ENCODE measurements at regions not wholly inside any gene's neighbourhood (a gene's known extent, or its start where the extent isn't known, plus 50 kb on each side); places are given as distances from the start of the nearest gene placed in this dataset.

- H3K4me1 Mint-ChIP-seq: no peaks in the 10 kb centered on the region
- no peaks in the 10 kb centered on the region for H3K4me1 ChIP-seq
- H3K27ac ChIP-seq: no peak overlapping the region
- no peak for DNase-seq (ENCODE audit: low spot score)
- H4K20me1 ChIP-seq (ENCODE audit: low read depth): no peaks in the 10 kb centered on the region
- H3K27me3 ChIP-seq: no peaks in the 10 kb centered on the region
- TF ChIP-seq EZH2phosphoT487 (IDR thresholded peaks at IDR 0.05) (no peak), CTCF (IDR thresholded peaks at IDR 0.05) (no peak), EZH2 (IDR thresholded peaks at IDR 0.05) (no peak)
- H3F3A ChIP-seq (ENCODE audit: low read depth): no peaks in the 10 kb centered on the region
- no peak overlapping the region for H3K4me3 ChIP-seq
- H3K4me3 Mint-ChIP-seq: no peak overlapping the region
- no peaks in the 10 kb centered on the region for H3K27me3 Mint-ChIP-seq (ENCODE audit: insufficient read depth, low read depth)
- H2AFZ ChIP-seq (replicated peaks): no peak overlapping the region
- H3K9ac ChIP-seq: no peak overlapping the region
- H3K36me3 Mint-ChIP-seq: no peaks in the 10 kb centered on the region
- H3K9me3 Mint-ChIP-seq: no peaks in the 10 kb centered on the region
- H3K36me3 ChIP-seq: no peaks in the 10 kb centered on the region
- H3K27ac Mint-ChIP-seq: no peak overlapping the region
- H3K4me2 ChIP-seq: no peak overlapping the region
- no peaks in the 10 kb centered on the region for H3K79me2 ChIP-seq (ENCODE audit: low read depth)
- H3K9me3 ChIP-seq (ENCODE audit: low read depth): no peaks in the 10 kb centered on the region
Measured at GRCh38 chr3:153626158-153626557, 464.1 kb downstream of the RAP2B start.

- H3K9me3 ChIP-seq (ENCODE audit: low read depth): no peaks in the 10 kb centered on the region
- no peak overlapping the region for H3K9ac ChIP-seq
- no peak overlapping the region for H3K4me3 Mint-ChIP-seq
- H3K27me3 ChIP-seq: no peaks in the 10 kb centered on the region
- DNase-seq (ENCODE audit: low spot score): no peak
- no peaks in the 10 kb centered on the region for H3K9me3 Mint-ChIP-seq
- H3K27ac ChIP-seq: no peak overlapping the region
- H3K27ac Mint-ChIP-seq: no peak overlapping the region
- no peaks in the 10 kb centered on the region for H3K36me3 ChIP-seq
- no peak overlapping the region for H3K4me2 ChIP-seq
- H3K79me2 ChIP-seq (ENCODE audit: low read depth): no peaks in the 10 kb centered on the region
- peaks cover 2% of the 10 kb centered on the region for H3K27me3 Mint-ChIP-seq (ENCODE audit: insufficient read depth, low read depth)
- no peaks in the 10 kb centered on the region for H3F3A ChIP-seq (ENCODE audit: low read depth)
- TF ChIP-seq CTCF (IDR thresholded peaks at IDR 0.05) (no peak), EZH2phosphoT487 (IDR thresholded peaks at IDR 0.05) (no peak), EZH2 (IDR thresholded peaks at IDR 0.05) (no peak)
- no peak overlapping the region for H2AFZ ChIP-seq (replicated peaks)
- H3K4me3 ChIP-seq: no peak overlapping the region
- H3K4me1 ChIP-seq: no peaks in the 10 kb centered on the region
- H4K20me1 ChIP-seq (ENCODE audit: low read depth): no peaks in the 10 kb centered on the region
- no peaks in the 10 kb centered on the region for H3K36me3 Mint-ChIP-seq
- H3K4me1 Mint-ChIP-seq: no peaks in the 10 kb centered on the region
Measured at GRCh38 chr3:153628591-153628990, 466.6 kb downstream of the RAP2B start.

GRCh38 chr3:153629148-153629547 is 467.1 kb downstream of the RAP2B start:
- no peak for TF ChIP-seq EZH2phosphoT487 (IDR thresholded peaks at IDR 0.05)

GRCh38 chr3:153631102-153631501 is 469.1 kb downstream of the RAP2B start:
- H3K27me3 Mint-ChIP-seq (ENCODE audit: insufficient read depth, low read depth): peaks cover 2% of the 10 kb centered on the region
- H3K27ac Mint-ChIP-seq: no peak overlapping the region
- H3K36me3 ChIP-seq: no peaks in the 10 kb centered on the region

More at GRCh38 chr3:153629148-153629547, 467.1 kb downstream of the RAP2B start:
- H3F3A ChIP-seq (ENCODE audit: low read depth): no peaks in the 10 kb centered on the region
- H3K9me3 ChIP-seq (ENCODE audit: low read depth): no peaks in the 10 kb centered on the region
- no peak overlapping the region for H2AFZ ChIP-seq (replicated peaks)
- DNase-seq (ENCODE audit: low spot score): no peak
- no peaks in the 10 kb centered on the region for H3K27me3 ChIP-seq
- H3K4me1 ChIP-seq: peaks cover 5% of the 10 kb centered on the region
- no peak overlapping the region for H3K27ac ChIP-seq
- peaks cover 2% of the 10 kb centered on the region for H3K27me3 Mint-ChIP-seq (ENCODE audit: insufficient read depth, low read depth)
- no peaks in the 10 kb centered on the region for H3K9me3 Mint-ChIP-seq
- no peaks in the 10 kb centered on the region for H3K4me1 Mint-ChIP-seq
- H3K9ac ChIP-seq: no peak overlapping the region
- H3K4me3 Mint-ChIP-seq: no peak overlapping the region
- no peak overlapping the region for H3K27ac Mint-ChIP-seq
- H4K20me1 ChIP-seq (ENCODE audit: low read depth): no peaks in the 10 kb centered on the region
- H3K79me2 ChIP-seq (ENCODE audit: low read depth): no peaks in the 10 kb centered on the region
- no peaks in the 10 kb centered on the region for H3K36me3 Mint-ChIP-seq
- no peaks in the 10 kb centered on the region for H3K36me3 ChIP-seq
- no peak overlapping the region for H3K4me2 ChIP-seq
- H3K4me3 ChIP-seq: no peak overlapping the region

More at GRCh38 chr3:153631102-153631501, 469.1 kb downstream of the RAP2B start:
- H3K27ac ChIP-seq: no peak overlapping the region
- H3K79me2 ChIP-seq (ENCODE audit: low read depth): no peaks in the 10 kb centered on the region
- no peaks in the 10 kb centered on the region for H3K9me3 ChIP-seq (ENCODE audit: low read depth)
- H3K4me3 ChIP-seq: no peak overlapping the region
- no peaks in the 10 kb centered on the region for H3K36me3 Mint-ChIP-seq
- H3K4me1 Mint-ChIP-seq: no peaks in the 10 kb centered on the region
- TF ChIP-seq EZH2 (IDR thresholded peaks at IDR 0.05): no peak
- no peak for TF ChIP-seq EZH2phosphoT487 (IDR thresholded peaks at IDR 0.05)
- no peak for TF ChIP-seq CTCF (IDR thresholded peaks at IDR 0.05)
- no peak overlapping the region for H3K9ac ChIP-seq
- H3K4me1 ChIP-seq: peaks cover 9% of the 10 kb centered on the region
- H3K4me2 ChIP-seq: no peak overlapping the region
- H2AFZ ChIP-seq (replicated peaks): no peak overlapping the region
- no peaks in the 10 kb centered on the region for H3K9me3 Mint-ChIP-seq
- DNase-seq (ENCODE audit: low spot score): no peak
- no peaks in the 10 kb centered on the region for H3K27me3 ChIP-seq
- no peaks in the 10 kb centered on the region for H4K20me1 ChIP-seq (ENCODE audit: low read depth)
- no peak overlapping the region for H3K4me3 Mint-ChIP-seq
- no peaks in the 10 kb centered on the region for H3F3A ChIP-seq (ENCODE audit: low read depth)
